BJ (cell line): ENCODE measurements at regions not wholly inside any gene's neighbourhood (a gene's known extent, or its start where the extent isn't known, plus 50 kb on each side); places are given as distances from the start of the nearest gene placed in this dataset.

Experiments used
- CTCF ChIA-PET: fragments of 350-600 bp; formaldehyde crosslinking; extraction: SDS; loops from one replicate; lab custom pipeline; 2021; ENCODE audit warnings: antibody characterized with exemption, inconsistent platforms; lab: Yijun Ruan, JAX
- POLR2A ChIA-PET: fragments of 300-600 bp; sonication (Branson Sonifier 250); formaldehyde crosslinking; extraction: SDS; loops from one replicate; lab custom pipeline; 2021; ENCODE audit warnings: antibody characterized with exemption; lab: Charles Lee
- DNase-seq: peaks from one replicate; pipeline ENCODE4 v3.0.0-alpha.2; 2011; ENCODE audit warnings: low read depth
- H3K27me3 ChIP-seq: 2 replicates; pipeline ENCODE4 v1.6.0; 2011; ENCODE audit warnings: low read length; ENCODE audit not compliant: control insufficient read depth, insufficient read depth
- H3K36me3 ChIP-seq: 2 replicates; pipeline ENCODE4 v1.5.1; 2011; ENCODE audit warnings: low read length; ENCODE audit not compliant: control insufficient read depth, insufficient read depth
- H3K4me3 ChIP-seq: 2 replicates; pipeline ENCODE4 v1.5.1; 2011; ENCODE audit warnings: low read depth, mild to moderate bottlenecking, control low read depth, low read length
- CTCF ChIP-seq: IDR thresholded peaks from 2 replicates; pipeline ENCODE4 v1.5.1; 2011; ENCODE audit warnings: low read depth, mild to moderate bottlenecking, control low read depth, inconsistent platforms, low read length, moderate library complexity; ENCODE audit not compliant: insufficient read depth

GRCh38 chr20:40813708-40814630, 124.9 kb upstream of the MAFB start:
- no peak for TF ChIP-seq CTCF
- CTCF ChIA-PET = no interaction called here
- H3K27me3 ChIP-seq = no peaks in the 10 kb centered on the region; the same call in 1 of the 2 replicates
- H3K4me3 ChIP-seq = no peak overlapping the region
- no peak for DNase-seq
- H3K36me3 ChIP-seq = no peaks in the 10 kb centered on the region
- POLR2A ChIA-PET = interaction anchor here (0.6 kb wide), 1 partner anchor 16 kb away, joined by 6 read pairs; no protein-coding TSS in a partner anchor

- TF ChIP-seq CTCF = no peak
- ChIA-PET POLR2A (no interaction called here), CTCF (no interaction called here)
- no peak overlapping the region for H3K4me3 ChIP-seq
- DNase-seq = no peak
- no peaks in the 10 kb centered on the region for H3K27me3 ChIP-seq
- no peaks in the 10 kb centered on the region for H3K36me3 ChIP-seq
These were observed 125.6 kb upstream of the MAFB start for GRCh38 chr20:40814631-40814960.

GRCh38 chr20:40815156-40816038, 126.4 kb upstream of the MAFB start:
- no peaks in the 10 kb centered on the region for H3K27me3 ChIP-seq
- CTCF ChIA-PET = interaction anchor here (0.9 kb wide), 1 partner anchor 65 kb away, joined by 4 read pairs; no protein-coding TSS in a partner anchor
- DNase-seq = no peak
- POLR2A ChIA-PET = interaction anchor here (0.6 kb wide), 1 partner anchor 525 kb away, joined by 15 read pairs; no protein-coding TSS in a partner anchor
- TF ChIP-seq CTCF = no peak
- no peaks in the 10 kb centered on the region for H3K36me3 ChIP-seq
- no peak overlapping the region for H3K4me3 ChIP-seq

GRCh38 chr20:40816039-40816352, 127.0 kb upstream of the MAFB start:
- ChIA-PET POLR2A (no interaction called here), CTCF (no interaction called here)
- DNase-seq = no peak
- H3K4me3 ChIP-seq = no peak overlapping the region
- no peak for TF ChIP-seq CTCF
- H3K27me3 ChIP-seq = no peaks in the 10 kb centered on the region
- H3K36me3 ChIP-seq = no peaks in the 10 kb centered on the region

GRCh38 chr20:40821429-40821828, 132.4 kb upstream of the MAFB start:
- ChIA-PET POLR2A (no interaction called here), CTCF (no interaction called here)
- TF ChIP-seq CTCF = no peak
- no peaks in the 10 kb centered on the region for H3K27me3 ChIP-seq
- DNase-seq = no peak
- no peaks in the 10 kb centered on the region for H3K36me3 ChIP-seq
- no peak overlapping the region for H3K4me3 ChIP-seq
